Large intestine (tissue), 3 donors: ENCODE measurements at regions not wholly inside any gene's neighbourhood (a gene's known extent, or its start where the extent isn't known, plus 50 kb on each side); places are given as distances from the start of the nearest gene placed in this dataset.

ENCODE experiments used
- DNase-seq, 2 donors: peaks; one replicate each; pipeline versions ENCODE4 v3.0.0 to v3.0.0-alpha.2; 2013
- H3K27ac ChIP-seq: one replicate; pipeline ENCODE4 v1.5.1; 2013; ENCODE audit warnings: low read length
- H3K27me3 ChIP-seq: 2 replicates; pipeline ENCODE4 v1.6.1; 2013; ENCODE audit warnings: low read length; ENCODE audit not compliant: control insufficient read depth, insufficient read depth
- H3K36me3 ChIP-seq: 2 replicates; pipeline ENCODE4 v1.6.1; 2013; ENCODE audit warnings: low read length; ENCODE audit not compliant: control insufficient read depth, insufficient read depth
- H3K4me1 ChIP-seq: one replicate; pipeline ENCODE4 v1.6.1; 2013; ENCODE audit warnings: low read length; ENCODE audit not compliant: control insufficient read depth, insufficient read depth
- H3K4me3 ChIP-seq: one replicate; pipeline ENCODE4 v1.5.1; 2013; ENCODE audit warnings: low read length
- H3K9me3 ChIP-seq: one replicate; pipeline ENCODE4 v1.6.1; 2013; ENCODE audit warnings: mild to moderate bottlenecking, low read depth, low read length, moderate library complexity; ENCODE audit not compliant: control insufficient read depth
- WGBS: methylation state at CpG from one replicate; pipeline ENCODE4 v1.1.5; 2013; ENCODE audit warnings: low lambda C conversion rate; ENCODE audit not compliant: insufficient coverage; 5-methylcytosine and 5-hydroxymethylcytosine counted together

GRCh38 chr5:2560435-2560834 lies 191.0 kb downstream of the IRX2 start:
- Histone ChIP-seq H3K9me3 (peaks cover 13% of the 10 kb centered on the region), H3K36me3 (no peaks in the 10 kb centered on the region), H3K4me1 (no peaks in the 10 kb centered on the region), H3K4me3 (no peak overlapping the region), H3K27me3 (no peaks in the 10 kb centered on the region), H3K27ac (no peak overlapping the region)
- DNase-seq = no peak
- no CpG with 5 or more reads among the region's 5 CpGs for WGBS

GRCh38 chr5:2557435-2557834 lies 194.0 kb downstream of the IRX2 start:
- Histone ChIP-seq H3K9me3 (peaks cover 15% of the 10 kb centered on the region), H3K36me3 (no peaks in the 10 kb centered on the region), H3K4me1 (no peaks in the 10 kb centered on the region), H3K4me3 (no peak overlapping the region), H3K27me3 (no peaks in the 10 kb centered on the region), H3K27ac (no peak overlapping the region)
- DNase-seq = no peak
- WGBS = no CpG with 5 or more reads among the region's 12 CpGs

- H3K9me3 ChIP-seq = peaks cover 12% of the 10 kb centered on the region
- H3K27me3 ChIP-seq = no peaks in the 10 kb centered on the region
- no CpG with 5 or more reads among the region's 10 CpGs for WGBS
- H3K27ac ChIP-seq = no peak overlapping the region
- H3K36me3 ChIP-seq = no peaks in the 10 kb centered on the region
- no peak overlapping the region for H3K4me3 ChIP-seq
- DNase-seq = no peak
- no peaks in the 10 kb centered on the region for H3K4me1 ChIP-seq
These were observed 195.0 kb downstream of the IRX2 start for GRCh38 chr5:2556375-2556966.

GRCh38 chr5:2553611-2554010 lies 197.9 kb downstream of the IRX2 start:
- Histone ChIP-seq H3K27me3 (no peaks in the 10 kb centered on the region), H3K4me3 (no peak overlapping the region), H3K36me3 (no peaks in the 10 kb centered on the region), H3K4me1 (no peaks in the 10 kb centered on the region), H3K27ac (no peak overlapping the region), H3K9me3 (peaks cover 15% of the 10 kb centered on the region)
- no peak for DNase-seq
- 83% methylated on average over 2 of the region's 2 CpGs for WGBS

GRCh38 chr5:2550509-2550908 lies 201.0 kb downstream of the IRX2 start:
- no peaks in the 10 kb centered on the region for H3K4me1 ChIP-seq
- no peaks in the 10 kb centered on the region for H3K36me3 ChIP-seq
- H3K4me3 ChIP-seq = no peak overlapping the region
- no peak for DNase-seq
- peaks cover 8% of the 10 kb centered on the region for H3K9me3 ChIP-seq
- H3K27me3 ChIP-seq = no peaks in the 10 kb centered on the region
- 71% methylated on average over 5 of the region's 5 CpGs for WGBS
- H3K27ac ChIP-seq = no peak overlapping the region

GRCh38 chr5:2549900-2550299 lies 201.6 kb downstream of the IRX2 start:
- no peaks in the 10 kb centered on the region for H3K27me3 ChIP-seq
- no peaks in the 10 kb centered on the region for H3K36me3 ChIP-seq
- no peak overlapping the region for H3K27ac ChIP-seq
- no peak overlapping the region for H3K4me3 ChIP-seq
- peaks cover 8% of the 10 kb centered on the region for H3K9me3 ChIP-seq
- no peaks in the 10 kb centered on the region for H3K4me1 ChIP-seq
- WGBS = 79% methylated on average over 2 of the region's 7 CpGs
- no peak for DNase-seq

- Histone ChIP-seq H3K9me3 (peaks cover 3% of the 10 kb centered on the region), H3K4me3 (no peak overlapping the region), H3K27ac (no peak overlapping the region), H3K36me3 (no peaks in the 10 kb centered on the region), H3K4me1 (no peaks in the 10 kb centered on the region), H3K27me3 (no peaks in the 10 kb centered on the region)
- 100% methylated on average over 1 of the region's 10 CpGs for whole genome bisulfite sequencing
- no peak for DNase-seq
These were observed 202.1 kb downstream of the IRX2 start for GRCh38 chr5:2549354-2549753.

GRCh38 chr5:2546938-2547337 lies 204.5 kb downstream of the IRX2 start:
- DNase-seq = no peak
- peaks cover 3% of the 10 kb centered on the region for H3K9me3 ChIP-seq
- H3K4me1 ChIP-seq = no peaks in the 10 kb centered on the region
- no CpG with 5 or more reads among the region's 14 CpGs for WGBS
- no peak overlapping the region for H3K4me3 ChIP-seq
- H3K36me3 ChIP-seq = no peaks in the 10 kb centered on the region
- no peak overlapping the region for H3K27ac ChIP-seq
- no peaks in the 10 kb centered on the region for H3K27me3 ChIP-seq

GRCh38 chr5:2544003-2544402 lies 207.5 kb downstream of the IRX2 start:
- Histone ChIP-seq H3K27ac (no peak overlapping the region), H3K4me3 (no peak overlapping the region), H3K27me3 (no peaks in the 10 kb centered on the region), H3K36me3 (no peaks in the 10 kb centered on the region), H3K9me3 (no peaks in the 10 kb centered on the region), H3K4me1 (no peaks in the 10 kb centered on the region)
- DNase-seq = no peak
- whole genome bisulfite sequencing = no CpG with 5 or more reads among the region's 5 CpGs

- H3K27ac ChIP-seq = no peak overlapping the region
- no peaks in the 10 kb centered on the region for H3K27me3 ChIP-seq
- DNase-seq = no peak
- H3K36me3 ChIP-seq = no peaks in the 10 kb centered on the region
- no CpG with 5 or more reads among the region's 8 CpGs for WGBS
- no peaks in the 10 kb centered on the region for H3K9me3 ChIP-seq
- no peaks in the 10 kb centered on the region for H3K4me1 ChIP-seq
- no peak overlapping the region for H3K4me3 ChIP-seq
These were observed 208.7 kb downstream of the IRX2 start for GRCh38 chr5:2542821-2543220.

GRCh38 chr5:2542026-2542425 lies 209.5 kb downstream of the IRX2 start:
- Histone ChIP-seq H3K27me3 (no peaks in the 10 kb centered on the region), H3K36me3 (no peaks in the 10 kb centered on the region), H3K4me3 (no peak overlapping the region), H3K4me1 (no peaks in the 10 kb centered on the region), H3K27ac (no peak overlapping the region), H3K9me3 (no peaks in the 10 kb centered on the region)
- no CpG with 5 or more reads among the region's 11 CpGs for WGBS
- DNase-seq = no peak
